GM10266 (cell line): ENCODE measurements at regions not wholly inside any gene's neighbourhood (a gene's known extent, or its start where the extent isn't known, plus 50 kb on each side); places are given as distances from the start of the nearest gene placed in this dataset.

ENCODE experiments used
- DNase-seq: peaks from one replicate; pipeline ENCODE4 v3.0.0; 2012; ENCODE audit errors: extremely low spot score
- TF ChIP-seq, protein P1 (sequence below): IDR thresholded peaks from 2 replicates; pipeline ENCODE4 v1.5.1; 2012; ENCODE audit warnings: mild to moderate bottlenecking, low read depth; ENCODE audit not compliant: control insufficient read depth, insufficient read depth; ENCODE audit errors: missing control alignments

DNA sequence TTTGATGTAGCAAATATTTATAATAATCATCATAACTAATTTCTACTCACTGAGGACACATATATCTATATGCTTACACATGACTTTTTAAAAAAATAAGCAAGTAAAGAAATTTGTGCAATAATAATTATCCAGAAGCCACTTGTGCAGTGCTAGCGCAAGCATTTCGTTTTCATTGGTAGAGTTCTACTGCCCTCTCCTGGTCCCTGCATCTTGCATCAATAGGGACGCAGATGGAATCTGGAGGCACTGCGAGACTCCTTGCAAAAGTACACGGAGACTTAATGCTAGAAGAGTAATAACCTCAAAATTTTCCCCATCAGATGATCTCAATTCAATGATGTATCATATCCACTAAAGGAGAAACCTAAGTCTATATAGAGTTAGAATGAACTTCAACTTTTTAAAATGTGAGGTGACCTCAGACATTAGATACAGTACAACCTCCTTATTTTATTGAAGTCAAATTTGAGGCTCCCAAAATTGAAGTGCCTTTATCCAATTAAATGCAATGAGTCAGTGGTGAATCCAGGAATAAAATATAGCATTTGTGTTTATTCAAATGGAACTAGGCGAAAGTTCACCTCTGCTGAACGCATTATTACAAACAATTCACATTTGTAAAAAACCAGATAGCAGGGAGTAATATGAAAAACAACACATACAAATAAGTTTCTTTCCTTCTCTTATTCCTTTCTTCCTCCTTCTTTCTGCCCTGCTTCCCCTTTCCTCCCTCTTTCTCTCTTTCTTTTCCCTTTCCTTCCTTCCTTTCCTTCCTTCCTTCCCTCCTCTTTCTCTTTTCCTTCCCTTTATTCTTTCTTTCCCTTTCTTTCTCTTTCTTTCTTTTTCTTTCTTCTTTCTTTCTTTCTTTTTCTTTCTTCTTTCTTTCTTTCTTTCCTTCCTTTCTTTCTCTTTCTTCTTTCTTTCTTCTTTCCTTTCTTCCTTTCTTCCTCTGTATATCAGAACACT, 450.0 kb downstream of the ANKRD50 start:
- TF ChIP-seq, protein P1, sequence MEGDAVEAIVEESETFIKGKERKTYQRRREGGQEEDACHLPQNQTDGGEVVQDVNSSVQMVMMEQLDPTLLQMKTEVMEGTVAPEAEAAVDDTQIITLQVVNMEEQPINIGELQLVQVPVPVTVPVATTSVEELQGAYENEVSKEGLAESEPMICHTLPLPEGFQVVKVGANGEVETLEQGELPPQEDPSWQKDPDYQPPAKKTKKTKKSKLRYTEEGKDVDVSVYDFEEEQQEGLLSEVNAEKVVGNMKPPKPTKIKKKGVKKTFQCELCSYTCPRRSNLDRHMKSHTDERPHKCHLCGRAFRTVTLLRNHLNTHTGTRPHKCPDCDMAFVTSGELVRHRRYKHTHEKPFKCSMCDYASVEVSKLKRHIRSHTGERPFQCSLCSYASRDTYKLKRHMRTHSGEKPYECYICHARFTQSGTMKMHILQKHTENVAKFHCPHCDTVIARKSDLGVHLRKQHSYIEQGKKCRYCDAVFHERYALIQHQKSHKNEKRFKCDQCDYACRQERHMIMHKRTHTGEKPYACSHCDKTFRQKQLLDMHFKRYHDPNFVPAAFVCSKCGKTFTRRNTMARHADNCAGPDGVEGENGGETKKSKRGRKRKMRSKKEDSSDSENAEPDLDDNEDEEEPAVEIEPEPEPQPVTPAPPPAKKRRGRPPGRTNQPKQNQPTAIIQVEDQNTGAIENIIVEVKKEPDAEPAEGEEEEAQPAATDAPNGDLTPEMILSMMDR, result peak; percentile 74

DNA sequence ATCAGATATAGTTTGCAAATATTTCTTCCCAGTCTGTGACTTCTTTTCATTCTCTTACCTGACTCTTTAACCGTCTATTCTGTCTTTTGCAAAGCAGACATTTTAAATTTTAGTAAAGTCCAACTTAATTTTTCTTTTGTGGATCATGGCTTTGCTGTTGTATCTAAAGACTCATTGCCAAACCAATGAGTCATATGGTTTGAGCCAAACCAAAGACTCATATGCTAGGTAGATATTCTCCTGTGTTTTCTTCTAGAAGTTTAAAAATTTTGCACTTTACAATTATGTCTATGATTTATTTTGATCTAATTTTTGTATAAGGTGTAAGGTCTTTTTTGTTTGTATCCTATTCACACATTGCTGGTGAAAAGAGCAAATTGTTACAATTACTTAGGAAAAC, 446.8 kb downstream of the ANKRD50 start:
- no peak for DNase-seq
- TF ChIP-seq, protein P1, result no peak

More for the DNA sequence above, 450.0 kb downstream of the ANKRD50 start:
- peak; percentile 35 for DNase-seq

DNA sequence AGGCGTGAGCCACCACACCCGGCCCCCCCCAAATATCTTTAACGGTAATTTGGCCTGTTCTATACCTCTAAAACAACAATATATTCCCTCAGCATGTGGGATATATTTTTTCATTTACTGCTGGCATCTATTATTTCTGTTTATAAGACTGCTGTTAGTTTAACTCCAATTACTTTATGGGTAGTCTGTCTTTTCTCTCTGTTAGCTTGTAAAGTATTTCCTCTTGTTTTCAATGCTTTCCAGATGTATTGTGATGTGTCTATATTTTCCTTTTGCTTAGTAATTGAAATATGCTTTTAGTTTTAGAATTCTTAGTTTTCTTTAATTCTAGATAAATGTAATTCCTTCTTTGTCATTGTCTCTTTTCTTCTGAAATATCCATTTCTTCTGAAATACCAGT, 445.8 kb downstream of the ANKRD50 start:
- TF ChIP-seq, protein P1, result no peak
- no peak for DNase-seq

DNA sequence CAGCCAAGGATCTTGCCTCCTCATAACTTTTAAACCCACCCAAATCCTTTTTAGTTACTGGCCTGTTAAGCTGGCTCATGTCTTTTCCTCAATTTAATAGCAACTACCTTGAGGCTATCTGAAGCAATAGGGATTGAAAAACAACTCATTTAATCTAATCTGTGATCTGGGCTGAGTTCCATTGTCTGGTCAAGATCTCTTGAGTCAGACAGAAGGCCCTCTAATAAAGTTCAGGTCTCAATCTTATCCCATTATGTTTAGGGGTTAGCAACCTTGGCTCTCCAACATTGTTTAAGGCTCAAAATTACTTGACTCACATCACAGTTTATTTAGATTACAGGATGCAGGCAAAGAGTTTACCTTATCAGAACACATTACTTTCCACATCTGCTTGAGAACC, 436.1 kb downstream of the ANKRD50 start:
- no peak for DNase-seq
- TF ChIP-seq, protein P1, result no peak

DNA sequence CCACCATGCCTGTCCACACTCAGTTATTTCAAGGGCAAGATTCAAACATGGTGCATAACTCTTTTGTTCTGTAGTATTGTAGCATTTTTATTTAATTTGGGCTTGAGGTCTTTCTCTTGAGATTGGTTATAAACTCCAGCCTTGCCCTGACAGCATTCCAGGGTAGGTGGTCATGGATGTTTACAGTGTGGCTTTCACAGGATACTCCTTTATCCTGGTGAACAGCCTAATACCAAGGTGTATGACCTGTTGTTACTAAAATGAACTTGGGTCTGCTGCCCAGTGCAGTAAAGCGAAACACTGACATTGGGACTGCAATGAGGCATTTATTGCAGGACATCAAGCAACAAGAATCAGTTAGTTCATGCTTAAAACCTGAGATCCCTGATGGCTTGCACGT, 434.8 kb downstream of the ANKRD50 start:
- no peak for DNase-seq
- TF ChIP-seq, protein P1, result no peak

DNA sequence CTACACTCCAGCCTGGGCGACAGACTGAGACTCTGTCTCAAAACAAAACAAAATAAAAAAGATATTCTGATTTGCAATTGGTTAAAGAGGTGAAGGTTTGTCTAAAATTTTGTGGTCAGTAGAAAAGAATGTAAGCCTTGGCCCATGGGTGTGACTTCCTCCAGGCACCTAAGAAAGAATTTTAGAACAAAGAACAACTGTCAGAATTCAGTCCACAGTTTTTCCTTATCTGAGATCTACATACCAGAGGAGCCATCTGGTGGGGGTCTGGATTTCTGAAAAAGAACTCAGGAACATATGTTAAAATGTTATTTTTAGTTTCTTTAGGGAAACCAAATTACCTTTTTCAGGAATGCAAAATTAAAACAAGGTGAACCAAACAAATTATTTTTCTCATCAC, 434.1 kb downstream of the ANKRD50 start:
- no peak for DNase-seq
- TF ChIP-seq, protein P1, result no peak

DNA sequence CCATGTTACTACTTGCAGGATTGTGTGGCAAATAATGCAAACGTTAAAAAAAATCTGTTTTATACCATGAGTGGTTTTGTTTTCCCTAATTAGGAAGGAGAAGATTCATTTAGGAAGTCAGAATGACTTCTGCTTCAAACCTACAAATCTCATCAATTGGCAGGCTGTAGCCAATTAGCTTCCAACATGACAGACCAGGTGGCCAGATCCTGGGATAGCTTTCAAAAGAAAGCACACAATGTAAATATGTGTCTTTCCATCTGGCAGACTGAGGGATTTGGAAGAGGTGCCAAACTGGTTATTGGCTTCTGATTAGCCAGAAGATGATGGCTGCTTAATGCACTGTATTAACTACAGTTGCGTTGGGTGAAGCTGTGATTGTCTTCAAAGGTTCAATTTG, 432.8 kb downstream of the ANKRD50 start:
- DNase-seq, result no peak
- TF ChIP-seq, protein P1, result no peak
